Sciatic nerve (tissue), 2 donors: ENCODE measurements at regions not wholly inside any gene's neighbourhood (a gene's known extent, or its start where the extent isn't known, plus 50 kb on each side); places are given as distances from the start of the nearest gene placed in this dataset.

Experiments
- ATAC-seq: fragments of 200-7000 bp; cut with Tn5 transposase; one replicate; pipeline ENCODE4 v1.9.1; 2020; ENCODE audit warnings: mild to moderate bottlenecking, moderate library complexity
- DNase-seq: peaks from one replicate; pipeline ENCODE4 v3.0.0-alpha.2; 2020; ENCODE audit warnings: low spot score
- intact Hi-C: fragments of 100-400 bp; cut with DNase I; formaldehyde crosslinking; loops from one replicate; pipeline ENCODE4 v1.14.2; 2022
- donor health status: DM: no; HTN: no; CAD: no.
- donor health status: DM: no; HTN: no; CAD: no.

DNA sequence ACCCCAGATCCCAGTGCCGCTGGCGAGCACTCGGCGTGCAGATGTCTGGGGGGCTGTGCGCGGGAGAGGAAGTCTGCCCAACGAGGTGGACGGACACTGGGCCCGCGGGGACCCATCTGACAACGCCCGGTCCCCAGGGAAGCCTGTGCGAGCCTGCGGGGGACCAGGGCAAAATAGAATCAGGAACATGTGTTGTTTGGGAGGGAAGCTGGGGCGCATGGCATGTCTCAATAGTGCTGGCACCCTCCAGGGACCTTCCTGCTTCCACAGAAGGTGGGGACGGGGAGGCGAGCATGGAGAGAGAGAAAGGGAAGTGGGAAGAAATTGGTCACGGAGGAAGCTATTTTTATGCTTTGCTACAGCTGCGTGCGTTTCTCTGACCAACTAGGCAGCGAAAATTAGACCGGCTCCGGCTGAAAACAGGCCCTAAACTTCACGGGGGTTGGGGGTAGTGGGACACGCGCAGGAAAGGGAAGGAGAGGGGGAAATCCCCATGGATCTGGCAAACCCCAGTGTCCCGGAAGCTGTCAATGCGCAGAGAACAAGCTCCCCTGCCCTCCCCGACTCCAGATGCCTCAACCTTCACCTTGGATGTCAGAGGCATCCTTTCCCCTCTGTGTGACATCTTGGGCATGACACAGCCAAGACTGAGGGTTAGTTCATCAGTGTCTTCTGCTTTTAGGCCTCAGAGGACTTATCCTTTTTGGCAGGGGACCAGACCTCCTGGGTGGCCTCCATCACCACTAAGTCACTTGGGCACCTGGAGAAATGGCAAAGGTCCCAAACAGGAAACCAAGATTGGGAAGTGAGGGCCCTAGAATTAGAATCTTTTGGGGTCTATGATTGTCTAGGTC is 169.8 kb upstream of the BCOR start:
- ATAC-seq (peak; percentile 57), DNase-seq (no peak)
- intact Hi-C loops, result no loop called here

DNA sequence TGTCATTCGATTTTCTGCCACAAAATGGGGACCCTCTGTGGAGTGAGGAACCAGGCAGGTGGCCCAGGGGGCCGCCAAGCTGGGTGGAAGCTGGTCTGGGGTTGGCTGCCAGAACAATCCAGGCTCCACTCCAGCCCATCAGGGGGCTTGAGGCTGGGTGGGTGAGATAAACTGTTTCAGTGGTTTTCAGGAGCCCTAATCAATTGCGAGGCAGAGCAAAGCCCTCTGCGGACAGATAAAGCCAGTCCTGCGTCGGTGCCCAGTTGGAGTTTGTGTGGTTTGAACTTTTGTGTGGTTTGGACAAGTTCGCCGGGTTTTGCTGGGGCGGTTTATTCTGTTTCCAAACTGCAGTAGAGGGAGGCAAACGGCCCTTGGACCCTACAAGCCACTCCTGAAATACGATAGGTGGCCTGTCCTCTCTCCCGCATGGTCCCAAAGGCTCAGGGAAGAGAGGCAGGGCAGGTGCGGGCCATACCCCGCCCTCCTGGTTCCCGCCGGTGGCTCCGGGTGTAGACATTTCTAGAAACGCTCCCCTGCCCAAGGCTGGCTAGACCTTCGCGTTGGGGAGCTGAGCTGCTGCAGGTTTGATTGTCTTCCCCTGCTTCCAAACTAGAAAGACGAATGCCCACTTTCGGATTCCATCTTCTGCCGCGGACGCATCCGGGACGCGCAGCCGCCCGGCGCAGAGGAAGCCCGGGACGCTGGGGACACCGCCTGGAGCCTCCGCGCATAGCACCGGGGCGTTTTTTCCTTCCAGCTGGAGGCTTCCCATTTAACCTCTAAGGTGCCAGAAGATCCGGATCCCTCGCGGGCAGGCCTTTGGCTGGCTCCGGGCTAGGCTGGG is 169.0 kb upstream of the BCOR start:
- intact Hi-C loops, result no loop called here
- DNase-seq (peak; percentile 82), ATAC-seq (peak; percentile 87)

DNA sequence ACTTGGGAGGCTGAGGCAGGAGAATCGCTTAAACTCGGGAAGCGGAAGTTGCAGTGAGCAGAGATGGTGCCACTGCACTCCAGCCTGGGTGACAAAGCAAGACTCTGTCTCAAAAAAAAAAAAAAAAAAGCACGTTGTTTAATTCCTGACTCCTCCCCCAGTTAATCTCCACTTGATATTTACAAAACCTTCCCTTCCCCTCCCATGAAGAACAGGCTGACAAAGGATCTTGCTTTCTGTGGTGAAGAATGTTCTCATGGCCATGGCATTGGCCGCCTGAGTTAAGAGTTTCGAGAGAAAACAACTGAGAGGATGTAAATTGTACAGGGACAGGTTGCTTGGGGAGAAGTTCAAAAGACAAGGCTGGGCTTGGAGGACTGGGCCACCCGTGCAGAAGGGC is 168.2 kb upstream of the BCOR start:
- ATAC-seq, result no peak
- DNase-seq, result no peak
- intact Hi-C loops, result no loop called here

DNA sequence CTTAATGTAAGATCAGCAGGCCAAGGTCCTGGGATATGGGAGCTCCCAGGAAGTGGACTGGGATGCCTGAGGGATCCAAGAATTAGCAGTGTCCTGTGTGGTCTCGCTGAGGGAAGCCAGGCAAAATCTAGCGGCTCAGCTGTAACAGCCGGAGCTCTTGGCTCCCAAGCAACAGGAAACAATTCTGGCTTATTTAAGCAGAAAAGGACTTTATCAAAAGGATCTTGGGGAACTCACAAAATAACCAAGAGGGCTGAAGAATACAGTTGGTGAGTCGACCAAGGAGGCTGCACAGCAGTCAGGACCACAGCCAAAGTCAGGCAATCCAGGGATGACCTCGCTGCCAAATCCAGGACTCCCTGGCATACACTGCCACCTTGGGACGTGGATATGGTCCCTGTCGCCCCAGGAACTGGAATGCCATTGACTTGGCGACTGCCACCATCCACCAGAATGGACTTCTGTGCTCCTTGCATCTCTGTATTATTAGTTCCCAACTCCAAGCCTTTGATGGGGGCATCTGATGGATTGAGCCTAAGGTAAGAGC is 165.3 kb upstream of the BCOR start:
- intact Hi-C loops, result no loop called here
- no peak for DNase-seq
- ATAC-seq, result peak; percentile 31

DNA sequence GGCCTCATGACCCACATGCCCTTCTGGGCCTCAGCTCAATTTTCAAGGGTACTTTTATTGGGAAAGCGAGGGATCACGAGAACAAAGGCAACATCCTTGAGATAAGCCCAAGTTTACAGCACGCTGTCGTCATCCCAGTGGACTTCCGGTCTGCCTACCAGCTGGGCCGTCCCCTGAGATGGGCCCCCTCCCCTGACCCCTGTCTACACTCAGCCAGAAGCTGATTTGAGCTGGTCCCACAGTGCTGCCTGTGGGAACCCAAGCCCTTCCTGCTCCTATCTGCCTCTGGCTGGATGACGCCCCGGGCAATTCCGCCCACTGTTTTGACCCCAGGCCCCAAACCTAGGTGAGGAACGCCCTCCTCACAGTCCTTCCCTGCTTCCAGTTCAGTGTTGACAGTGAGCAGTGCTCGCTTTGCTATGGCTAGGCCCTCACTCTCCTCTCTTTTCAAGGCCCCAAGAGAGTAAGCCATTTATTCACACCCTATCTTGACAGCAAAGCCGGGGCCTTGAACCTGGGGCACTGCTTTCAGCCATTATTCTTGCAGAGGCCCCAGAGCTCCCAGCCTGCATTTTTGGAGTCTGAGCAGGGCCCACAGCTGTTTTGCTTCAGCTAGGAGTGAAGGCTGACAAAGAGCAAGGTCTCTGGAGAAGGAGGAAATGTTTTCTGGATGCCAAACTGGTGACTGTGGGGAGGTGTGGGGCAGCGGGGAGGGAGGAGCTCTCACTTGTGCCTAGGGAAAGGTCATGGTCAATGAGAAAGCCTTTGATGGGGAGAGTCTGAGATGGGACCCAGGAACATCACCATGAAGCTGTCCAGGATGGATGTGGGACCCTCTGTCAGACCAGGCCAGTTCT is 164.6 kb upstream of the BCOR start:
- no peak for DNase-seq
- intact Hi-C loops, result no loop called here
- ATAC-seq, result peak; percentile 54

DNA sequence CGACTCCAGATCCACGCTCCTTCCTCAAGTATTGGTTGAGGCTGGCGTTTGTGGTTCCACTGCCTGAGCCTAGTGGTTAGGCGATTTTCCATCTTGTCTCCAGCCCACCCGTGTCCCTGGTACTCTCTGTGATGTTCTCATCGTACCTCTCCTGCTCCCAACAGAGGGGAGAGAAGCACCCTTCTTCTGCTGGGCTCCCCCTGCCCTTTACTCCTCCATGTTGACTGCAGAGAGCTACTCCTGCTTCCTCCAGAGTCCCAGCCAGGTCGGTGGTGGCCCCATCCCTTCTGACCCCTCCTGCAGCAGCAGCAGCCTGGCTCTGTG is 164.0 kb upstream of the BCOR start:
- ATAC-seq, result no peak
- intact Hi-C loops, result no loop called here
- DNase-seq, result no peak

DNA sequence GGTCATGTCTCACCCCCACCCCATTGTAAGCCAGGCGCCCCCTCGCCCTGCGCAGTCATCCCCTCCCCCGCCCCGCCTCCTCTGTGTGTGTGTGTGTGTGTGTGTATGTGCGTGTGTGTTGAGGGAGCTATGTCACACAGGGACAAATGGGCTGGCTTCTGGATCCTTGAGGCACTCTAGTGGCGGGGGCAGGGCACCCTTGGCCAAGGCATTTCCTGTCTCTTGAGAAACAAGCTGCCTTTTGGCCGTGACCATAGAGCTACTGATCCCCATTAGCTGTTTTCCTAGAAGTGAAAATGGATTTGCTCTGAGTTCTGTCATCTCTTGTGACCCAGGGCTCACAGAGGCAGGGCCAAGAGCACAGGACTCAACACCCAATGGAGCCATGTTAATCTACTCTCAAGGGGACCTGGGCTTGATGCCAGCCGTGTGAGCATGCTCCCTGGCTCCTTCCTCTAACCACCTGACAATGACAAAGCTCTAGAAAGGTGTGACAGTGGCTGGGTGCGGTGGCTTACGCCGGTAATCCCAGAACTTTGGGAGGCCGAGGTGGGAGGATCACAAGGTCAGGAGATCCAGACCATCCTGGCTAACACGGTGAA is 162.5 kb upstream of the BCOR start:
- intact Hi-C loops, result no loop called here
- DNase-seq (no peak), ATAC-seq (no peak)

DNA sequence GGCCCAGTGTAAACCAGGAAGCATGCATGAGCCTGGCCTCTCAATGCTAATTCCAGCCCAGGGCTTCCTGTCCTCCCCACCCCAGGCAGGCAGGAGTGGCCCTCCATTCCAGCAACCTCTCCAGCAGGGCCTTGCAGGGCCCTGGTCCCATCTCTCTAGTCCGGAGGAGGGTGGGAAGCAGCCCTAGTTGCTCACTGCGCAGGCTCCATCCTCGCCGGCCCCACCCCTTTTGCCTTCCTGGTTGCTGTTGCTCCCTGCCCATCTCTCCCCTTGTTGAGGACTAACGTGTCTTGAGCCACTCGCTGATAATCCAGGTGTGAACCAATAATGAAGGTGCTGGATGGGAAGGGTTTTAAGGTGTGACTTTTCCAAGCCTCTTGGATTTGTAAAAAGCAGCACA is 161.2 kb upstream of the BCOR start:
- intact Hi-C loops, result no loop called here
- DNase-seq, result no peak
- ATAC-seq, result no peak

DNA sequence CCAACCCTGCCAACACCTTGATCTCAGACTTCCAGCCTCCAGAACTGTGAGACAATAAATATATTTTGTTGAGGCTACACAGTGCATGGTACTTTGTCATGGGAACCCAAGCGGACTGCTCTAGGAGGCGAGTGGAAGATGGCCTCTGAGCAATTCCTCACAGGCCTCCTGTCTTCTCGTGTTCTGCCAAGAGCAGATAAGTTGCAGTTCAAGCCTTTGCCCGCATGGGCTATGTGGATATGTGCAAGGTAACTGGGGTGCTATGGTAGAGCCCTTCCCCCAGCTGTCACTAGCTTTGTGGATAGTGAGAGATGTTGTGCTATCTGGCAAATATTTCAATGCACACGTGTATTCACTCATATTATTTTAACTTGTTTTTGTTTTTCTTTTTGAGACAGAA is 156.0 kb upstream of the BCOR start:
- ATAC-seq (no peak), DNase-seq (no peak)
- intact Hi-C loops, result no loop called here

DNA sequence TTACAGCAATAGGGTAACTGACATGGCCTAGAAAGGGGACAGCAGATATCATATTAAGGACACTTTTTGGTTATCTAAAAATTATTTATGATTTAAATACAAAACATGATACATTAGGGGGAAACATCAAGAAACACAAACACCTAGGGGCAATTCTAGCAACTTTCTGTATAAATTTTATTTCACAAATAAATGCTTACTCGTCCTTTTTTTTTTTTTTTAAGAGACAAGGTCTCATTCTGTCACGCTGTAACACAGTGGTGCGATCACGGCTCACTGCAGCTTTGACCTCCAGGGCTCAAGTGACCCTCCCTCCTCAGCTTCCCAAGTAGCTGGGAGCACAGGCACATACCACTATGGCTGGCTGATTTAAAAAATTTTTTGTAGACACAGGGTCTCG is 151.8 kb upstream of the BCOR start:
- ATAC-seq, result no peak
- no peak for DNase-seq
- intact Hi-C loops, result no loop called here

DNA sequence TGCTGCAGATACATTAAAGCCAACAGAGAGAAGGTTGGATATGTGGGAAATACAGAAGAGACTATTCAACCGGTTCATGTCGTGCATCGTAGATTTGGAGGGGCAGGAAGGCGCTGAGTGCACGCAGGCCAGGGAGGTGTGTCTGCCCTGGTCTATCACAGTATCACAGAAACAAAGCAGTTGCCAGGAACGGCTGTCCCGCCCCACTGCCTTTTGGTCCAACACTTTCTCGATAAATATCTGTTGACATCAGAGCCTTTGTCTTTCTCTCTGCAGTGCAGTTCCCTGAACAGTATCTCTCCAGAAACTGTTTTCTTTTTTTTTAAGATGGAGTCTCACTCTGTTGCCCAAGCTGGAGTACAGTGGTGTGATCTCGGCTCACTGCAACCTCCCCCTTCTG is 151.1 kb upstream of the BCOR start:
- DNase-seq (no peak), ATAC-seq (no peak)
- intact Hi-C loops, result no loop called here

DNA sequence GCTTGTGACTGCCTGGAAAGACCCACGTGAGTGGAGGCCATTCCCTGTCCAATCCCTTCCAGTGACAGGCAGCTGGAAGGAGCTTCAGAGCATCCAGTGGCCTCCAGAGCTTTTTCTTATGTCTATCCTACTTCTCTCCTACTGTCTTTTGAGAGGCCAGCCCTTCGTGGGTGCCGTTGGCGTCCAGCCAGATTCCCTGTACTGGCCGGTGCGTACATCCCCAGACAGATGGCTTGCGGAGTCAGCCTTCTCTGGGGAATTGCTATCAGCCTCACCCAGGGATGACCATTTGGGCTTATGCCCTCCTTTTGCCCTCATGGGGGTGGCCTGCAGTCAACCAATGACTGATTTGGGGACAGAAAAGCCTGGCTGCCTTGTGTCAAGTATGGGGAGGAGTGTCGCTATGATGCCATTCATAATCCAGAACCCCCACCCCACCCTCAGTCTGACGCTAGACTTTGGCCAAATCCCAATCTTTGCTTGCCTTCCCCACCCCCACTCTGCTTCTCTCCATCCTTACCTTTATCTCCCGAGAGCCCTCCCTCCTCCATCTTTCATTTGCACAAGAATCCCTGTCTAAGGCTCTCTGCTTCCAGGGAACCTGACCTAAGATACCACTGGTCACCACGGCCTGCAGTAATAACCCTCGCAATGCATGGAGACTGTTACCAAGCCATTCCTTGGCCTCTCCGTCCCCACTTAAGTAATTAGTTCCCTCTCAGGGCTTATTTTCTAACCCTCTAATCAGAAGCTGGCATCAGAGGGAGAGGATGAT is 150.3 kb upstream of the BCOR start:
- no peak for DNase-seq
- intact Hi-C loops, result no loop called here
- ATAC-seq, result no peak

DNA sequence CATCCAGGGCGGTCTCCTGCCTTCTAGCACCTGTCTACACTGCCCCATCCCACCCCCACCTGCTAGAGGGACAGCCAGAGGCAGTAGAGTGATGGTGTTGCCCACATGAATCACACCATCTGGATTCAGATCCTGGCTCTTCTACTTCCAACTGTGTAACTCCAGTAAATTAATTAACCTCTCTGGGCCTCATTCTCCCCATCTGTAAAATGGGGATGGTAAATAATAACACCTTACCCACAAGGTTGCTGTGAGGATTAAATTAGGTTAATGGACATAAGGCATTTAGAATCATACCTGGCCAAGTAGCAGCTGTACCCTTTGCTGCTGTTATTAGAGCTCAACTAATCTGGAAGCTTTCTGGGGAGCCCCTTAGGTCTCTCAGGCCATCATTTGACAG is 149.6 kb upstream of the BCOR start:
- intact Hi-C loops, result no loop called here
- DNase-seq, result no peak
- no peak for ATAC-seq

DNA sequence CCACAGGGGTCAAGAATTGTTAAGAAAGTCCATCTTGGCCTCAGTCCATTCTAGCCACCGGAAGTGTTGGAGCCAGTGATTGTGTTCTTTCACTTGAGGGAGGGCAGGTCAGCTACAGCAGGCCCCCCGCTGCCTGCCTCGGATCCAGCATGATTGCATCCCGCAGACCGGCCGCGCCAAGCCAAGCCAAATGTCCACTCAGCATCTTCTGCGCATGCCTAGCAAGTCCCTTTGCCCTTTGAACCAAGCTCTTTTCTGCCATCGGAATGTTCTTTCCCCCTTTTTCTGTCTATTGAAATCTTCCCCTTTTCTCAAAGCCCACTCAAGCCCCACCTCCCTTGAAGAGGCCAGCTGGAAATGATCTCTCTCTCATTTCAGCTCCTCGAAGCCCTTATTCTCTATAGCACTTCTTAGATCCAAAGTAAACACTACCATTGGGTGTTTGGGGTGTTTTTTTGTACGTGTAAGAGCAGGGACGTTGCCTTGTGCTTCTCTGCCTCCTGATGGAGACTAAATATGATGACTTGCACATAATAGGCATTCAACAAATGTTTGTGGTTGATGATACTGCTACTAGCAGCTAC is 147.8 kb upstream of the BCOR start:
- DNase-seq, result peak; percentile 68
- peak; percentile 89 for ATAC-seq
- intact Hi-C loops, result no loop called here

DNA sequence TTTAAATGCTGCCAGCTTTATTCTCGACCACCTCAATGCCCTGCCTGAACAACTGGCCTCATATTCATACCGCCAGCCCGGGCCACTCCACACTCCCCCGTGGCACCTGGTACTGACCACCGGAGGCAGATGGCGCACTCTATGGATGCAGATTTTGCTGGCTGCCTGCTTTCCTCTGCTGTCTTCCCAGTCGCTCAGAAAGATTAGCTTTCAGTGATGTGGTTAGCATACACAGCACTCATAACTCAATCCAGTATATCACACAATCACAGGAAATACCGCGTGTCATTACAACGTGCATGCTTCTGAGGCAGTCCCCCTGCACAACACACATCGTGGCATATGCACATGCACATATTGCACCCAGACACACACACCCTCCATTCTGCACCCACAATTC is 147.2 kb upstream of the BCOR start:
- peak; percentile 27 for ATAC-seq
- DNase-seq, result no peak
- intact Hi-C loops, result no loop called here

DNA sequence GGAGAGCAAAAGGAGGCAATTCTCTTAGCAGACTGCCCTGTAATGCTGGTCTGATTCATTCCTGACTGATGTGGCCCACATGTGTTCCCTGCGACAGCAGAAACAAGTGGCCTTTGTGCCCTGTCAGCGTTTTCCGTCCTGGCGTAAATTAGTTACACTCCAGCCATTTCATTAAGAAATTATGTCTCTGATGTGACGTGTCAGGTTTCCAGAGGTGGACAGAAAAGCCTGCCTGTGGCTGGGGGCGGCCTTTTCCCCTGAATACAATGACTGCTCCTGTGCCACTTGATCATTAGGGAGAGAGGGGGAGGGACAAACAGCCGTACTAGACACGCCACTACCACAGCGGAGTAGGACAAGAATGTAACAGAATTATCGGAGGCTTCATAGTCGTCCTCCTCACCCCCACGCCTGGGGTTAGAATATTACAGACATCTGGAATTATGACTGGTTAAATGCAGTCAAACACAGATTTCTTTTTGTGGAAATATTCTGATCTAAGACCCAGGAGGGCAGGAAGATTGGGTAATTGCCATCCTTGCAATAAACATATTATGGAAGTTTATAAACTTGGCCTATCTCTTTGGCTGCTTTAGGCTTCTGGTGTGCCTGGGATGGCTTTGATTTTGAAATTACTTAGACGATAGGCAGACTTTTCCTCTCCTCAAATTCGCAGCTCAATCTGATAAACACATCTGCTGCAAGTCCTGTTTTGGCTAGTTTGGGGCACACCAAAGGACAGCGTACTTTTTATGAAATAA is 146.2 kb upstream of the BCOR start:
- DNase-seq (no peak), ATAC-seq (no peak)
- intact Hi-C loops, result no loop called here

DNA sequence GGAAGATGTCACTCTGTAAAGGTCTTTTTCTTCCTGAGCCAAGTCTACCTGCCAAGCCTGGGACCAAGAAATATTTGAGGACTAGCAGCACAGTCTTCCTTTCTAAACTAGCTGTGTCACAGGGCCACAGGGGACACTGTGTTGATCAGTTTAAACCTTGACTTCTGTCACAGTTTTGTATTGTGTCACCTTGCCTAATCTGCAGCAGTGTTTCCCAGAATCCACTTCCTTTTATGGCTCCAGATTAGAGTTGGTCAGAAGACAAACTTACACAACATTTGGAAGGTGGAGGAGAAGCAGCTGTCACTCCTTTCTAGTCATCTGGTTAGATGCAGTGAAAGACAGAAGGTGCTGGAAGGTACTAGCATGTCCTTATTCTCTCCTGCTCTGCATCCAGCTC is 143.1 kb upstream of the BCOR start:
- DNase-seq, result no peak
- ATAC-seq, result no peak
- intact Hi-C loops, result no loop called here
